Liver (tissue), 8 donors: ENCODE measurements at regions not wholly inside any gene's neighbourhood (a gene's known extent, or its start where the extent isn't known, plus 50 kb on each side); places are given as distances from the start of the nearest gene placed in this dataset.

ENCODE experiments used
- DNase-seq: peaks from one replicate; pipeline ENCODE4 v3.0.0-alpha.2; 2017; ENCODE audit warnings: low spot score
- H3K27ac ChIP-seq, 2 donors: one replicate each; pipeline ENCODE4 v1.7.0; 2013; ENCODE audit warnings: inconsistent platforms in 2 of 2, low read length in 2 of 2, control low read depth in 1 of 2, low read depth in 1 of 2, mild to moderate bottlenecking in 1 of 2
- H3K27me3 ChIP-seq, 4 donors: one replicate each; pipeline versions ENCODE4 v1.6.1 to v1.7.0; 2013; ENCODE audit warnings: low read length in 3 of 4, inconsistent platforms in 1 of 4, mild to moderate bottlenecking in 1 of 4, moderate library complexity in 1 of 4; ENCODE audit not compliant: control insufficient read depth in 4 of 4, insufficient read depth in 4 of 4
- H3K36me3 ChIP-seq, 4 donors: one replicate each; pipeline versions ENCODE4 v1.6.1 to v1.7.0; 2013; ENCODE audit warnings: low read length in 3 of 4, mild to moderate bottlenecking in 3 of 4, low read depth in 1 of 4, moderate library complexity in 1 of 4; ENCODE audit not compliant: control insufficient read depth in 4 of 4, insufficient read depth in 3 of 4
- H3K4me1 ChIP-seq, 4 donors: one replicate each; pipeline versions ENCODE4 v1.6.1 to v1.7.0; 2013; ENCODE audit warnings: low read length in 3 of 4, mild to moderate bottlenecking in 3 of 4, moderate library complexity in 1 of 4; ENCODE audit not compliant: control insufficient read depth in 4 of 4, insufficient read depth in 4 of 4
- H3K4me3 ChIP-seq, 3 donors: one replicate each; pipeline versions ENCODE4 v1.6.1 to v1.7.0; 2013; ENCODE audit warnings: low read length in 3 of 3, control low read depth in 1 of 3, low read depth in 1 of 3, mild to moderate bottlenecking in 1 of 3
- H3K9ac ChIP-seq, 2 donors: one replicate each; pipeline ENCODE4 v1.7.0; 2013; ENCODE audit warnings: low read length in 2 of 2, mild to moderate bottlenecking in 2 of 2, moderate library complexity in 2 of 2, control low read depth in 1 of 2, low read depth in 1 of 2
- H3K9me3 ChIP-seq, 4 donors: one replicate each; pipeline versions ENCODE4 v1.6.1 to v1.7.0; 2013; ENCODE audit warnings: low read length in 3 of 4; ENCODE audit not compliant: control insufficient read depth in 4 of 4
- ATF3 ChIP-seq: IDR thresholded peaks from 2 replicates; pipeline ENCODE4 v1.6.1; 2016; ENCODE audit warnings: antibody characterized with exemption
- CTCF ChIP-seq: fragments of 150-350 bp; IDR thresholded peaks from 2 replicates; pipeline ENCODE4 v1.5.1; 2017; ENCODE audit warnings: improper control_type of control experiment, low read depth, low read length; ENCODE audit not compliant: missing input control
- EGR1 ChIP-seq, 2 donors: IDR thresholded peaks; 2 replicates each; pipeline ENCODE4 v1.6.1; 2016 to 2018; ENCODE audit warnings: antibody characterized with exemption in 2 of 2, low read depth in 2 of 2
- FOXA2 ChIP-seq: IDR thresholded peaks from 2 replicates; pipeline ENCODE4 v1.6.1; 2016; ENCODE audit warnings: antibody characterized with exemption
- GABPA ChIP-seq, 2 donors: IDR thresholded peaks in 1 of 2; conservative IDR thresholded peaks in 1 of 2; 2 replicates each; pipeline ENCODE4 v1.6.1; 2016; ENCODE audit warnings: antibody characterized with exemption in 2 of 2, mild to moderate bottlenecking in 1 of 2, moderate library complexity in 1 of 2
- HNF4G ChIP-seq: IDR thresholded peaks from 2 replicates; pipeline ENCODE4 v1.6.1; 2016; ENCODE audit warnings: antibody characterized with exemption
- JUND ChIP-seq, 2 donors: IDR thresholded peaks; 2 replicates each; pipeline ENCODE4 v1.6.1; 2016; ENCODE audit warnings: antibody characterized with exemption in 2 of 2
- MAX ChIP-seq: IDR thresholded peaks from 2 replicates; pipeline ENCODE4 v1.6.1; 2016; ENCODE audit warnings: antibody characterized with exemption
- NR2F2 ChIP-seq: IDR thresholded peaks from 2 replicates; pipeline ENCODE4 v1.6.1; 2016; ENCODE audit warnings: antibody characterized with exemption
- RAD21 ChIP-seq, 2 donors: IDR thresholded peaks; 2 replicates each; pipeline ENCODE4 v1.6.1; 2016; ENCODE audit warnings: antibody characterized with exemption in 2 of 2, mild to moderate bottlenecking in 2 of 2
- RXRA ChIP-seq, 2 donors: IDR thresholded peaks; 2 replicates each; pipeline ENCODE4 v1.6.1; 2017 to 2018; ENCODE audit warnings: antibody characterized with exemption in 2 of 2, mild to moderate bottlenecking in 1 of 2
- SP1 ChIP-seq: IDR thresholded peaks from 2 replicates; pipeline ENCODE4 v1.6.1; 2018; ENCODE audit warnings: antibody characterized with exemption, mild to moderate bottlenecking
- TAF1 ChIP-seq: conservative IDR thresholded peaks from 2 replicates; pipeline ENCODE4 v1.6.1; 2016; ENCODE audit warnings: antibody characterized with exemption, mild to moderate bottlenecking
- YY1 ChIP-seq: IDR thresholded peaks from 2 replicates; pipeline ENCODE4 v1.6.1; 2016; ENCODE audit warnings: antibody characterized with exemption, mild to moderate bottlenecking
- ZBTB33 ChIP-seq: IDR thresholded peaks from 2 replicates; pipeline ENCODE4 v1.6.1; 2016; ENCODE audit warnings: antibody characterized with exemption
- WGBS: extraction: QIAGEN DNeasy Blood & Tissue Kit; methylation state at CpG from one replicate; pipeline ENCODE4 v1.1.7; 2013; 5-methylcytosine and 5-hydroxymethylcytosine counted together
- donor health status: healthy.
- donor health status: healthy.
- donor health status: healthy.
- donor health status: healthy.
- donor health status: healthy.

- H3K27ac ChIP-seq = no peak overlapping the region
- H3K9ac ChIP-seq = no peak overlapping the region
- no peak overlapping the region for H3K4me3 ChIP-seq
- peaks cover 0 to 5% (median 0%) of the 10 kb centered on the region in 4 donors for H3K9me3 ChIP-seq
- TF ChIP-seq ATF3 = no peak
- no peak for TF ChIP-seq ZBTB33
- H3K4me1 ChIP-seq = no peaks in the 10 kb centered on the region
- WGBS = 89% methylated on average over 3 of the region's 3 CpGs
- DNase-seq = no peak
- H3K27me3 ChIP-seq = no peaks in the 10 kb centered on the region
- no peaks in the 10 kb centered on the region for H3K36me3 ChIP-seq
These were observed 290.2 kb upstream of the LRATD1 start for GRCh38 chr2:14342313-14342712.

- no peak for DNase-seq
- H3K27ac ChIP-seq = no peak overlapping the region
- no peak overlapping the region for H3K4me3 ChIP-seq
- H3K4me1 ChIP-seq = no peaks in the 10 kb centered on the region
- TF ChIP-seq MAX (no peak), NR2F2 (no peak), RXRA (IDR thresholded peaks at IDR 0.05) (no peak), CTCF (no peak), RAD21 (IDR thresholded peaks at IDR 0.05) (no peak), FOXA2 (no peak), YY1 (no peak), GABPA (IDR thresholded peaks at IDR 0.05 in 1 of 2, conservative IDR thresholded peaks at IDR 0.05 in 1 of 2) (no peak), ZBTB33 (no peak), JUND (IDR thresholded peaks at IDR 0.05) (no peak), EGR1 (IDR thresholded peaks at IDR 0.05; ENCODE audit: low read depth in 2 of 2) (no peak)
- H3K27me3 ChIP-seq = no peaks in the 10 kb centered on the region
- H3K9me3 ChIP-seq = no peaks in the 10 kb centered on the region
- 85% methylated on average over 5 of the region's 5 CpGs for WGBS
- H3K9ac ChIP-seq = no peak overlapping the region
- no peaks in the 10 kb centered on the region for H3K36me3 ChIP-seq
These were observed 288.2 kb upstream of the LRATD1 start for GRCh38 chr2:14344355-14344754.

- TF ChIP-seq JUND (IDR thresholded peaks at IDR 0.05) = no peak
- TF ChIP-seq ZBTB33 = no peak
- no peak for TF ChIP-seq TAF1
- TF ChIP-seq ATF3 = no peak
- no peak for TF ChIP-seq RXRA (IDR thresholded peaks at IDR 0.05)
- TF ChIP-seq FOXA2 = no peak
- no peak for TF ChIP-seq HNF4G
- no peak for TF ChIP-seq CTCF
- TF ChIP-seq NR2F2 = no peak
- TF ChIP-seq SP1 = no peak
- H3K27me3 ChIP-seq = no peaks in the 10 kb centered on the region
- 77% methylated on average over 8 of the region's 8 CpGs for WGBS
- H3K27ac ChIP-seq = no peak overlapping the region
- no peak overlapping the region for H3K9ac ChIP-seq
- no peaks in the 10 kb centered on the region for H3K36me3 ChIP-seq
- DNase-seq = no peak
- H3K4me1 ChIP-seq = no peaks in the 10 kb centered on the region
- H3K4me3 ChIP-seq = no peak overlapping the region
- no peaks in the 10 kb centered on the region for H3K9me3 ChIP-seq
These were observed 284.3 kb upstream of the LRATD1 start for GRCh38 chr2:14348247-14348646.
